Ovary (tissue), 3 donors: ENCODE measurements at regions not wholly inside any gene's neighbourhood (a gene's known extent, or its start where the extent isn't known, plus 50 kb on each side); places are given as distances from the start of the nearest gene placed in this dataset.

Experiments used
- CTCF ChIP-seq, 3 donors: fragments of 450-650 bp in 2 of 3; fragments of 200-600 bp in 1 of 3; IDR thresholded peaks; one replicate each; pipeline versions ENCODE4 v1.5.1 to v1.8.0; 2016 to 2022; ENCODE audit warnings: antibody characterized with exemption in 3 of 3, mild to moderate bottlenecking in 1 of 3
- POLR2A ChIP-seq: fragments of 450-650 bp; IDR thresholded peaks from one replicate; pipeline ENCODE4 v1.6.1; 2017; ENCODE audit warnings: antibody characterized with exemption, mild to moderate bottlenecking, moderate library complexity
- donor health status: DM: no; HTN: no; CAD: no.

- TF ChIP-seq CTCF (IDR thresholded peaks at IDR 0.05) = no peak
- no peak for TF ChIP-seq POLR2A
These were observed 120.3 kb upstream of the PLEKHG7 start for GRCh38 chr12:92582475-92582874.
